Dendritic cell treated with granulocyte-macrophage colony-stimulating factor and Interleukin-4, amounts not matched to agents 40 ng/mL and 50 ng/mL, for 4 days (primary cell): ENCODE measurements at regions not wholly inside any gene's neighbourhood (a gene's known extent, or its start where the extent isn't known, plus 50 kb on each side); places are given as distances from the start of the nearest gene placed in this dataset.
"Not testable (repeated sequence)": the region's sequence is repeated elsewhere in the genome, so short reads cannot be mapped to it uniquely, and the experiment has no call there.

ENCODE experiments used
- H3K27ac Mint-ChIP-seq: one replicate; pipeline ENCODE4 v1.8.0; 2022; ENCODE audit warnings: mild to moderate bottlenecking, mixed read lengths
- H3K27me3 Mint-ChIP-seq: one replicate; pipeline ENCODE4 v1.8.0; 2022; ENCODE audit warnings: mild to moderate bottlenecking, mixed read lengths
- H3K36me3 Mint-ChIP-seq: one replicate; pipeline ENCODE4 v1.8.0; 2022; ENCODE audit warnings: low read depth, mixed read lengths
- H3K4me1 Mint-ChIP-seq: one replicate; pipeline ENCODE4 v1.8.0; 2022; ENCODE audit warnings: low read depth, mixed read lengths
- H3K4me3 Mint-ChIP-seq: one replicate; pipeline ENCODE4 v1.8.0; 2022; ENCODE audit warnings: mild to moderate bottlenecking, moderate library complexity, mixed read lengths
- H3K9me3 Mint-ChIP-seq: one replicate; pipeline ENCODE4 v1.8.0; 2022; ENCODE audit warnings: mixed read lengths
- intact Hi-C: fragments of 100-400 bp; cut with micrococcal nuclease; formaldehyde crosslinking; loops from one replicate; pipeline ENCODE4 v1.15.0; 2022

DNA sequence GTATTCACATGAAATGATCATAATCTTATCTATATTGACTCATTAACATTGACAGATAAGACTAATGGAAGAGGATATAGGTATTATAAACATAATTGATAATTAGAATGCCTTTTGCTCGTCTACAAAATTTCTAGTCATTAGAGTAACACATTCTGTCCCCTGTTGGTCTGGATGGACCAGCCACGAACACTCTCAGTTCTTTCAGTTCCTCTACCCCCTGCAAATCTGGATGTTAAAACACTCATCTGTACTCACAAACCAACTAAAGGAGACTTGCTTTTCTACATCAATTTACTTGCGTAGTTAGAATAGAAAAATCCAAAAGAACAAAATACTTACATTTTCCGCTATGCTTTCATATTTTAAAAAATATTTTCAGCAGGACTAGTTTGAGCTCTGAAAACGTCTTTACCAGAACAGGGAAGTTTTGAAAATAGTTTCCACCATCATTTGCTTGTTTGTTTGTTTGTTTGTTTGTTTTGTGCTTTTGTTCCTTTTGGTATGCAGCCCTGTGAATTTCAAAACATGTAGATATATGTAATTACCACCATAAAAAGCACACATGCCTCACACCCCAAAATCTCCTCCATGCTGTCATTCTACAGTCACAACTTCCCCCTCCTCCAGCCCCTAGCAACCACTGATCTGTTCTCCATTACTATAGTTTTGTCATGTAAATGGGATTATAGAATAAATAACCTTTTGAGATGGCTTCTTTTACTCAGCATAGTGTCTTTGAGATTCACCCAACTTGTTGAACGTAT is 103.8 kb downstream of the FZD1 start:
- Mint-ChIP-seq H3K27me3 (no peaks in the 10 kb centered on the region), H3K4me3 (no peak overlapping the region), H3K36me3 (no peaks in the 10 kb centered on the region), H3K9me3 (no peaks in the 10 kb centered on the region), H3K27ac (no peak overlapping the region), H3K4me1 (peaks cover 20% of the 10 kb centered on the region)
- intact Hi-C loops: no loop called here

GRCh38 chr7:91372323-91372722 is 108.1 kb downstream of the FZD1 start:
- Mint-ChIP-seq H3K27me3 (no peaks in the 10 kb centered on the region), H3K36me3 (no peaks in the 10 kb centered on the region), H3K9me3 (no peaks in the 10 kb centered on the region), H3K27ac (no peak overlapping the region), H3K4me3 (no peak overlapping the region), H3K4me1 (peaks cover 29% of the 10 kb centered on the region)
- intact Hi-C loops: no loop called here

DNA sequence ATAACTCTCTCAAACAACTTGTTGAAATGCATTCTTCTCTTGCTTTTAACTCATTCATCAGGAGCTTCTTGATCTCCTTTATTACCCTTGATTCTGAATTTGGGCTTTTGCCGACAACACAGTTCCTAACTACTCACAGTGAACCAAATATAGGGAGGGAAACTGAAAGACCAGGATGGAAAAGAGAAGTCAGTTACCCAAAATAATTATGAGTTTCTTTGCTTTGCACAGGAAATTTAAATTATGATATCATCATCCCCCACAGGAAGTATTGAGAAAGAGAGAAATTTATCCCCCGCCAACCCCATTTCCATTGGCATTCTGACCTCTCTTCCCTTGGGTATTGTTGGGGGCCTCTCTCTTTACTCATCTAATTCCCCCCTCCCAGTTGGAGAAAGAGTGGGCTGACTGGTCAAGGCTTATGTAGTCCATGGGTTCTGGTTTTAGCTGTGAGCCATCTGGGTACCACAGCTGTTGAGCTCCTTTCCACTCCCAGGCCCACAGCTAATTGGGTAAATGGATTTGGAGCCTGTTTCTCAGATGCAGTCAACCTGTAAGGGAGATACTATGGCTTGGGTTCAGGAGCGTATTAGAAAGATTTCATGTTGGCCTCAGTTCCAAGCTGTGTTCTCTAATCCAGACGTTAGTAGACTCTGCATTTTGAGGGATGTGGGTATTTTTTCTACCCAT is 109.0 kb downstream of the FZD1 start:
- intact Hi-C loops: no loop called here
- no peak overlapping the region for H3K27ac Mint-ChIP-seq
- H3K27me3 Mint-ChIP-seq: no peaks in the 10 kb centered on the region
- H3K9me3 Mint-ChIP-seq: no peaks in the 10 kb centered on the region
- H3K4me3 Mint-ChIP-seq: no peak overlapping the region
- H3K4me1 Mint-ChIP-seq: peaks cover 20% of the 10 kb centered on the region
- no peaks in the 10 kb centered on the region for H3K36me3 Mint-ChIP-seq

DNA sequence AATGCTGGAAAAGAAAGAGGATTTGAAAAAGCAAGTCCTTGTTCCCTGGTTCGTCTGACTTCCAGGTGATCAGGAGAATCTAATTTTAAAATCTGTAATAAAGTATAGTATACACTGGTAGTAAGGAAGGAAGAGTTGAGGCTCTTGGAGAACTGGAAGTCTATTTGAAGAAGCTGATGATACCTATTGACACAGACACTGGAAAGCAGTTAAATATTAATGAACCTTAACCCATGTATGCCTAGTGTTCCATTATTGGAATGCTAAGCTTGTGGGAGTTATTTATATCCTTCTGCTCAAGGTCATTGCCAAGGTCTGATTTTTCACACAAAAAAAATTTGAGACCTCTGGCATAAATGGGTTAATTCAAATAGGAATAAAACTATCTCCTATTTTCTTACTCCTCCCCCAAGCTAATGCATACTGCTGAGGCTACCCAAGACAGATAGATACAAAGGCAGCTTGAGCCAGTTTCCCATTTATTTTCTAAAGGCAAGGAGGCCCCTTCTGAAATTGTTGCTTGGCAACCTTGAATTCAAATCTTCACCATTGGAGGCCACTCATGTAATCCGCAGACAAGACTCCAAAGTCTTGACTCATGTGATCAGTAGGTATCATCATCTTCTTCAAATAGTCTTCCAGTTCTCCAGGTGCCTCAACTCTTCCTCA is 110.2 kb downstream of the FZD1 start:
- no peak overlapping the region for H3K27ac Mint-ChIP-seq
- no peaks in the 10 kb centered on the region for H3K36me3 Mint-ChIP-seq
- H3K4me3 Mint-ChIP-seq: no peak overlapping the region
- no peaks in the 10 kb centered on the region for H3K9me3 Mint-ChIP-seq
- no peaks in the 10 kb centered on the region for H3K27me3 Mint-ChIP-seq
- intact Hi-C loops: no loop called here
- H3K4me1 Mint-ChIP-seq: peaks cover 26% of the 10 kb centered on the region

DNA sequence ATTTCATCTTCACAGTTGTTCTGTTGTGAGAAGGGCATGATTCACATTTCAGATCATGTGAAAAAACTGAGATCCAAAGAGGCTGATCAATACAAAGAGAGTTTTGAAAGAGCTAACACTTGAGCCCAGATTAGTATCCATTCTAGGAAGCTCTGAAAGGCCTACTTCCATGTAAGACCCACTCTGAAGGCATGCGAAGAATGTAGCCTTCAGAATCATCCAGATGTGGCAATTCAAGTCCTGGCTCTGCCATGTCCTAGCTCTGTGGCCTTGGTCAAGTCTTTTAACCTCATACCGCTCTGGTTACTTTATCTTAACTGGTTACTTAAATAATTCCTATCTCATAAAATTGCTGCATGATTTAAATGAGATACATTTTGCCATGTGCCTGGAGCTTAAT is 111.1 kb downstream of the FZD1 start:
- Mint-ChIP-seq H3K36me3 (no peaks in the 10 kb centered on the region), H3K4me1 (peaks cover 33% of the 10 kb centered on the region), H3K9me3 (no peaks in the 10 kb centered on the region), H3K27me3 (no peaks in the 10 kb centered on the region), H3K4me3 (no peak overlapping the region), H3K27ac (no peak overlapping the region)
- intact Hi-C loops: no loop called here

GRCh38 chr7:91378131-91378530 is 113.9 kb downstream of the FZD1 start:
- Mint-ChIP-seq H3K36me3 (no peaks in the 10 kb centered on the region), H3K4me3 (no peak overlapping the region), H3K9me3 (no peaks in the 10 kb centered on the region), H3K4me1 (peaks cover 23% of the 10 kb centered on the region), H3K27ac (no peak overlapping the region), H3K27me3 (no peaks in the 10 kb centered on the region)
- intact Hi-C loops: no loop called here

DNA sequence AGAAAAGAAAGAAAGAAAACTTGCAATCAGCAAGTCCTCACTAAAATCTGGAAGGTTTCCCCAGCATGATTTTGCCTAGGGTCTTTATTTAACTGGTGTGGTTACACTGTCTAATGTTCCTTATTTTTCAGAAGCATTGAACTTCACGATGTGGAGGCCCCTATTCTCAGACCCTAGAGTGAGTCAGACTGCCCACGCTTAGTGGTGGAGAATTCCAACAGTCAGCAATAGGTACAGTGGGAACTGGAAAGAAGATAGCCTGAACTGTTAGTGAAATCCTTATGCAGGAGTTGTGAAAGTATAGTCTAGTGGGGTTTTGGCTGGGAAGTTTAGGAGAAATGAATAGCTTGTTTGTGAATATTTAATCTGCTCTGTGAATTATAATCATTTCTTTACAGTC is 115.0 kb downstream of the FZD1 start:
- Mint-ChIP-seq H3K27me3 (no peaks in the 10 kb centered on the region), H3K36me3 (no peaks in the 10 kb centered on the region), H3K4me1 (peaks cover 15% of the 10 kb centered on the region), H3K9me3 (peaks cover 5% of the 10 kb centered on the region), H3K27ac (no peak overlapping the region), H3K4me3 (no peak overlapping the region)
- intact Hi-C loops: no loop called here

- H3K36me3 Mint-ChIP-seq: no peaks in the 10 kb centered on the region
- no peak overlapping the region for H3K27ac Mint-ChIP-seq
- peaks cover 15% of the 10 kb centered on the region for H3K4me1 Mint-ChIP-seq
- no peaks in the 10 kb centered on the region for H3K27me3 Mint-ChIP-seq
- no peak overlapping the region for H3K4me3 Mint-ChIP-seq
- peaks cover 5% of the 10 kb centered on the region for H3K9me3 Mint-ChIP-seq
- intact Hi-C loops: no loop called here
Observed at GRCh38 chr7:91379991-91380390, 115.8 kb downstream of the FZD1 start.

- Mint-ChIP-seq H3K4me1 (peaks cover 15% of the 10 kb centered on the region), H3K27ac (no peak overlapping the region), H3K36me3 (no peaks in the 10 kb centered on the region), H3K9me3 (peaks cover 5% of the 10 kb centered on the region), H3K27me3 (peaks cover 1% of the 10 kb centered on the region), H3K4me3 (no peak overlapping the region)
- intact Hi-C loops: no loop called here
Observed at GRCh38 chr7:91383053-91383904, 119.0 kb downstream of the FZD1 start.

DNA sequence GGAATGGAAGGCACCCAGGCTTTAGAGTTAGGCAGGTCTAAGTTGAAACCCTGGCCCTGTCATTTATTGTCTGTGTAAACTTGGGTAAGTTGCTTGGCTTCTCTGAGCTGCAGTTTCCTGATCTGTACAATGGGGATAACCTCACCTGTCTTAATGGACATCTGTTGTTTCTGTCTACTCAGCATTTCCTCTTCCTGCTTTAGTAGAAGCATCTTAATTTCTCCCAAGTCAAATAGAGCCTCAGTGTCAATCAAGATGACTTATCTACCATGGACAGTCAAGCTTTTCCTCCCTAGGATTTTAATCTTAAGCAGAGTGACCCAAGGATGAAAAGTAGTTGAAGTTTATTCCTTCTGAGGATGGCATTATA is 119.7 kb downstream of the FZD1 start:
- H3K4me3 Mint-ChIP-seq: no peak overlapping the region
- peaks cover 5% of the 10 kb centered on the region for H3K9me3 Mint-ChIP-seq
- peaks cover 1% of the 10 kb centered on the region for H3K27me3 Mint-ChIP-seq
- H3K4me1 Mint-ChIP-seq: peaks cover 13% of the 10 kb centered on the region
- H3K27ac Mint-ChIP-seq: no peak overlapping the region
- no peaks in the 10 kb centered on the region for H3K36me3 Mint-ChIP-seq
- intact Hi-C loops: no loop called here

DNA sequence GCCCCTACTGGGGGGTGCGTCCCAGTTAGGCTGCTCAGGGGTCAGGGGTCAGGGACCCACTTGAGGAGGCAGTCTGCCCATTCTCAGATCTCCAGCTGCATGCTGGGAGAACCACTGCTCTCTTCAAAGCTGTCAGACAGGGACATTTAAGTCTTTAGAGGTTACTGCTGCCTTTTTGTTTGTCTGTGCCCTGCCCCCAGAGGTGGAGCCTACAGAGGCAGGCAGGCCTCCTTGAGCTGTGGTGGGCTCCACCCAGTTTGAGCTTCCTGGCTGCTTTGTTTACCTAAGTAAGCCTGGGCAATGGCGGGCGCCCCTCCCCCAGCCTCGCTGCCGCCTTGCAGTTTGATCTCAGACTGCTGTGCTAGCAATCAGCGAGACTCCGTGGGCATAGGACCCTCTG is 130.5 kb downstream of the FZD1 start:
- H3K4me3 Mint-ChIP-seq, H3K27me3 Mint-ChIP-seq, H3K4me1 Mint-ChIP-seq, H3K36me3 Mint-ChIP-seq, intact Hi-C loops, H3K27ac Mint-ChIP-seq: not testable (repeated sequence)
- H3K9me3 Mint-ChIP-seq: peaks cover 18% of the 10 kb centered on the region

DNA sequence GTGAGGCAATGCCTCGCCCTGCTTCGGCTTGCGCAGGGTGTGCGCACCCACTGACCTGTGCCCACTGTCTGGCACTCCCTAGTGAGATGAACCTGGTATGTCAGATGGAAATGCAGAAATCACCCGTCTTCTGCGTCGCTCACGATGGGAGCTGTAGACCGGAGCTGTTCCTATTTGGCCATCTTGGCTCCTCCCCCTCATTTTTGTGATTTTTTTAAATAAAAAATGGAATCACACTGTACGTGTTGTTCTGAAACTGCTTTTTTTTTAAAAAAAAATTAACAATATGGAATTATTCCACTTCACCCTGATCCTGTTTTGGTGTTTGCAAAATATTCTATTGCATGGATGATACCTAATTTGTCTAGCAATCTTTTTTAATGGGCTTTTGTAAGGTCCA is 131.1 kb downstream of the FZD1 start:
- H3K27ac Mint-ChIP-seq, intact Hi-C loops, H3K4me1 Mint-ChIP-seq, H3K4me3 Mint-ChIP-seq, H3K27me3 Mint-ChIP-seq, H3K36me3 Mint-ChIP-seq: not testable (repeated sequence)
- peaks cover 18% of the 10 kb centered on the region for H3K9me3 Mint-ChIP-seq

DNA sequence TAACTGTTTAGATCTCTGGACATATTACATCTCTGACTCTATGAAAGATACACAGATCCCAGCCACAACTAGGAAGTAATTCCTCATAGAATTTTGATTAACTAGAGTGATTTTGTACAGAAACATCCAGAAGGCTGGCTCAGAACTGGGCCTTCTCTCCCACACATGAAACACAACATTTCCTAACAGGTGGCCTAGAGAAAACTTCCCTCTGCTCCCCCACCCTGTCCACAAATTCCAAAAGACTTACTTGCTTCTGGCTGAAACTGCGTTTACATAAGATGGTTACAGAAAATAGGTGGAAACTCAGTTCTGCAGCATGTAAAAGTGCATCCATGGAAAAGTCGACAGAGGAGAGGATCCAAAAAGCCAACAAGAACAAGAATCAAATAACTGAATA is 132.9 kb downstream of the FZD1 start:
- Mint-ChIP-seq H3K9me3 (peaks cover 32% of the 10 kb centered on the region), H3K4me3 (no peak overlapping the region), H3K36me3 (no peaks in the 10 kb centered on the region), H3K27me3 (peaks cover 3% of the 10 kb centered on the region), H3K4me1 (no peaks in the 10 kb centered on the region), H3K27ac (no peak overlapping the region)
- intact Hi-C loops: no loop called here

DNA sequence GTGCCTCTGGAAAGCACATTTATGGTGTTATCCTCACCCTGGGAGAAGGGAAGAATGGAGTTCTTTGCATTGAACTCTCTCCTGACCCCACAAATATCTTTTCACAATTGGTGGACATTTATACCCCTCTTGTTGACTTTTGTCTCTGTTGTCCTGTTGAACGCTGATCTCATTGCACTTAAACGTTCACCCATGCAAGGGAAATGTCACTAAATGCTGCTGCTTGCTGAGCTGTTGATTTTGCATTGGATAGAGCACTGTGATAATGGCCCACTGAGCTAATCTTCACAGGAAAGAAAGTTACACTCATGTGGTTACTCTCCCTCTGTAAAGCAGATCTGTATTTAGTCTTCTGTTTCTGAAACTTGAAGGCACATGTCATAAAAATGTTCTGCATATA is 133.4 kb downstream of the FZD1 start:
- Mint-ChIP-seq H3K27ac (no peak overlapping the region), H3K36me3 (no peaks in the 10 kb centered on the region), H3K9me3 (peaks cover 32% of the 10 kb centered on the region)

More for the DNA sequence above, 133.4 kb downstream of the FZD1 start:
- Mint-ChIP-seq H3K4me3 (no peak overlapping the region), H3K4me1 (no peaks in the 10 kb centered on the region), H3K27me3 (peaks cover 3% of the 10 kb centered on the region)
- intact Hi-C loops: no loop called here
